ENCODE measurements at regions not wholly inside any gene's neighbourhood (a gene's known extent, or its start where the extent isn't known, plus 50 kb on each side); places are given as distances from the start of the nearest gene placed in this dataset.

- H3K4me3 Mint-ChIP-seq, result no peak overlapping the region
- no peaks in the 10 kb centered on the region for H3K4me1 Mint-ChIP-seq
- no peaks in the 10 kb centered on the region for H3K27me3 ChIP-seq (ENCODE audit: control insufficient read depth, insufficient read depth, low read length, poor library complexity, severe bottlenecking)
- no peak for DNase-seq
- no peaks in the 10 kb centered on the region for H3K36me3 ChIP-seq (ENCODE audit: control insufficient read depth, insufficient read depth, low read length)
- H3K27ac ChIP-seq (ENCODE audit: low read depth, low read length), result no peak overlapping the region
- no peaks in the 10 kb centered on the region for H3K27me3 Mint-ChIP-seq (ENCODE audit: insufficient read depth)
- no peak overlapping the region for H3K27ac Mint-ChIP-seq
- H3K9me3 ChIP-seq (ENCODE audit: control insufficient read depth, low read length), result peaks cover 26% of the 10 kb centered on the region
- H3K36me3 Mint-ChIP-seq (ENCODE audit: low read depth), result no peaks in the 10 kb centered on the region
- H3K4me3 ChIP-seq (ENCODE audit: low read length), result no peak overlapping the region
- no peak overlapping the region for H3K9ac ChIP-seq (ENCODE audit: extremely low read depth, low read length, poor library complexity, severe bottlenecking)
- H3K9me3 Mint-ChIP-seq, result peaks cover 21% of the 10 kb centered on the region
- no peak for TF ChIP-seq CTCF (conservative IDR thresholded peaks at IDR 0.05)
- no peaks in the 10 kb centered on the region for H3K4me1 ChIP-seq (ENCODE audit: control insufficient read depth, insufficient read depth, low read length)
These were observed 55.0 kb upstream of the IL33 start for GRCh38 chr9:6160579-6160978.

GRCh38 chr9:6153425-6153824 lies 62.2 kb upstream of the IL33 start:
- no peak for DNase-seq
- Histone ChIP-seq H3K27me3 (ENCODE audit: control insufficient read depth, insufficient read depth, low read length, poor library complexity, severe bottlenecking) (no peaks in the 10 kb centered on the region), H3K9ac (ENCODE audit: extremely low read depth, low read length, poor library complexity, severe bottlenecking) (no peak overlapping the region), H3K27ac (ENCODE audit: low read depth, low read length) (no peak overlapping the region), H3K4me1 (ENCODE audit: control insufficient read depth, insufficient read depth, low read length) (no peaks in the 10 kb centered on the region), H3K4me3 (ENCODE audit: low read length) (no peak overlapping the region), H3K9me3 (ENCODE audit: control insufficient read depth, low read length) (no peaks in the 10 kb centered on the region), H3K36me3 (ENCODE audit: control insufficient read depth, insufficient read depth, low read length) (no peaks in the 10 kb centered on the region)
- TF ChIP-seq CTCF (conservative IDR thresholded peaks at IDR 0.05), result no peak
- Mint-ChIP-seq H3K36me3 (ENCODE audit: low read depth) (no peaks in the 10 kb centered on the region), H3K27me3 (ENCODE audit: insufficient read depth) (no peaks in the 10 kb centered on the region), H3K4me1 (no peaks in the 10 kb centered on the region), H3K4me3 (no peak overlapping the region), H3K9me3 (no peaks in the 10 kb centered on the region), H3K27ac (no peak overlapping the region)
- WGBS, 2 experiments (ENCODE audit: insufficient coverage in 1 of 2, insufficient read length in 1 of 2), result 90 to 100% methylated on average over 2 of the region's 2 CpGs

- Histone ChIP-seq H3K9ac (ENCODE audit: extremely low read depth, low read length, poor library complexity, severe bottlenecking) (no peak overlapping the region), H3K4me1 (ENCODE audit: control insufficient read depth, insufficient read depth, low read length) (no peaks in the 10 kb centered on the region), H3K27ac (ENCODE audit: low read depth, low read length) (no peak overlapping the region), H3K9me3 (ENCODE audit: control insufficient read depth, low read length) (no peaks in the 10 kb centered on the region), H3K36me3 (ENCODE audit: control insufficient read depth, insufficient read depth, low read length) (no peaks in the 10 kb centered on the region), H3K4me3 (ENCODE audit: low read length) (no peak overlapping the region), H3K27me3 (ENCODE audit: control insufficient read depth, insufficient read depth, low read length, poor library complexity, severe bottlenecking) (no peaks in the 10 kb centered on the region)
- Mint-ChIP-seq H3K9me3 (no peaks in the 10 kb centered on the region), H3K27ac (no peak overlapping the region), H3K4me1 (no peaks in the 10 kb centered on the region), H3K27me3 (ENCODE audit: insufficient read depth) (no peaks in the 10 kb centered on the region), H3K4me3 (no peak overlapping the region), H3K36me3 (ENCODE audit: low read depth) (no peaks in the 10 kb centered on the region)
- DNase-seq, result no peak
- 93 to 97% methylated on average over 4 of the region's 4 CpGs for WGBS, 2 experiments (ENCODE audit: insufficient coverage in 1 of 2, insufficient read length in 1 of 2)
- TF ChIP-seq CTCF (conservative IDR thresholded peaks at IDR 0.05), result no peak
These were observed 62.8 kb upstream of the IL33 start for GRCh38 chr9:6152788-6153187.
